Endothelial cell of umbilical vein (primary cell): ENCODE measurements at regions not wholly inside any gene's neighbourhood (a gene's known extent, or its start where the extent isn't known, plus 50 kb on each side); places are given as distances from the start of the nearest gene placed in this dataset.
A peak's percentile ranks its signal among the peaks of the same experiment; 100 is the strongest.

Experiments
- BruUV-seq: library from RNA; stranded (reverse); fragments of 400-500 nt; replicated peaks from 2 replicates; lab custom pipeline; 2021; lab: Mats Ljungman, UMichigan
- CTCF ChIA-PET: fragments of 300-600, 350-600 bp; sonication (Branson Sonifier 250); formaldehyde crosslinking; loops from one replicate; lab custom pipeline; 2021; ENCODE audit warnings: antibody characterized with exemption, inconsistent platforms; lab: Charles Lee
- POLR2A ChIA-PET: fragments of 300-600, 350-600 bp; sonication (Branson Sonifier 250); formaldehyde crosslinking; loops from one replicate; lab custom pipeline; 2021; ENCODE audit warnings: antibody characterized with exemption, inconsistent platforms; lab: Charles Lee
- DNase-seq: peaks from one replicate; pipeline ENCODE4 v3.0.0-alpha.2; 2011; ENCODE audit warnings: low read depth, low spot score
- FAIRE-seq: peaks from 2 replicates; lab custom pipeline; 2011; peaks lifted over from hg19 to GRCh38; lab: Jason Lieb, UNC
- H2AFZ ChIP-seq: 2 replicates; pipeline ENCODE4 v1.6.0; 2012; ENCODE audit warnings: low read depth, low read length, control low read depth, inconsistent platforms
- H3K27ac ChIP-seq: 2 replicates; pipeline ENCODE4 v1.5.1; 2011; ENCODE audit warnings: low read depth, mild to moderate bottlenecking, control low read depth, low read length, moderate library complexity; ENCODE audit not compliant: insufficient read depth
- H3K27me3 ChIP-seq, 2 experiments: 2 replicates each; pipeline versions ENCODE4 v1.6.0 to v1.6.1; 2011; ENCODE audit warnings: low read length in 2 of 2, mixed read lengths in 1 of 2; ENCODE audit not compliant: control insufficient read depth in 2 of 2, insufficient read depth in 2 of 2
- H3K36me3 ChIP-seq, 2 experiments: 2 replicates in 1 of 2; 3 replicates in 1 of 2; pipeline ENCODE4 v1.5.1; 2011; ENCODE audit warnings: low read length in 2 of 2, mild to moderate bottlenecking in 1 of 2, moderate library complexity in 1 of 2; ENCODE audit not compliant: control insufficient read depth in 2 of 2, insufficient read depth in 2 of 2; ENCODE audit errors: extremely low read depth in 1 of 2
- H3K4me1 ChIP-seq: 3 replicates; pipeline ENCODE4 v1.5.1; 2011; ENCODE audit warnings: mild to moderate bottlenecking, low read length; ENCODE audit not compliant: control insufficient read depth, insufficient read depth; ENCODE audit errors: extremely low read depth
- H3K4me2 ChIP-seq: 2 replicates; pipeline ENCODE4 v1.6.1; 2011; ENCODE audit warnings: low read length, control low read depth, mixed read lengths; ENCODE audit not compliant: insufficient read depth
- H3K4me3 ChIP-seq, 3 experiments: fragments of 200-600 bp in 1 of 3; sonication (generic), shearing (Covaris generic) in 1 of 3; replicated peaks in 1 of 3; 2 replicates each; pipeline ENCODE4 v1.5.1; 2011 to 2016; ENCODE audit warnings: control low read depth in 3 of 3, low read length in 3 of 3, mild to moderate bottlenecking in 2 of 3, inconsistent platforms in 1 of 3, low read depth in 1 of 3, moderate library complexity in 1 of 3; ENCODE audit not compliant: insufficient read depth in 1 of 3
- H3K79me2 ChIP-seq: 2 replicates; pipeline ENCODE4 v1.6.0; 2012; ENCODE audit warnings: low read length, inconsistent platforms; ENCODE audit not compliant: control insufficient read depth, insufficient read depth
- H3K9ac ChIP-seq: replicated peaks from 2 replicates; pipeline ENCODE3; 2011; ENCODE audit warnings: low read length, control low read depth; ENCODE audit not compliant: insufficient read depth; ENCODE audit errors: extremely low read depth
- H3K9me1 ChIP-seq: replicated peaks from 3 replicates; pipeline ENCODE4 v1.6.0; 2011; ENCODE audit warnings: mild to moderate bottlenecking, low read length; ENCODE audit not compliant: control insufficient read depth, insufficient read depth; ENCODE audit errors: extremely low read depth
- H3K9me3 ChIP-seq: replicated peaks from 2 replicates; pipeline ENCODE4 v1.5.1; 2012; ENCODE audit warnings: low read length, inconsistent platforms; ENCODE audit not compliant: control insufficient read depth, insufficient read depth
- H4K20me1 ChIP-seq: replicated peaks from 2 replicates; pipeline ENCODE3; 2011; ENCODE audit warnings: mild to moderate bottlenecking, low read length; ENCODE audit not compliant: control insufficient read depth, insufficient read depth; ENCODE audit errors: extremely low read depth
- EZH2 ChIP-seq: IDR thresholded peaks from 2 replicates; pipeline ENCODE4 v1.6.1; 2012; ENCODE audit warnings: borderline replicate concordance, low read depth, mild to moderate bottlenecking, moderate library complexity, low read length, inconsistent platforms; ENCODE audit not compliant: severe bottlenecking
- FOS ChIP-seq: IDR thresholded peaks from 2 replicates; pipeline ENCODE4 v1.6.1; 2011; ENCODE audit warnings: mild to moderate bottlenecking, low read length, moderate library complexity, borderline replicate concordance; ENCODE audit not compliant: insufficient read depth
- GATA2 ChIP-seq: IDR thresholded peaks from 2 replicates; pipeline ENCODE4 v1.7.0; 2011; ENCODE audit warnings: low read depth, mild to moderate bottlenecking, moderate library complexity, mixed read lengths, low read length; ENCODE audit not compliant: insufficient read length, insufficient read depth
- JUN ChIP-seq: IDR thresholded peaks from 2 replicates; pipeline ENCODE4 v1.6.1; 2011; ENCODE audit warnings: borderline replicate concordance, low read depth; ENCODE audit not compliant: insufficient read length, insufficient read depth
- MYC ChIP-seq: IDR thresholded peaks from one replicate; pipeline ENCODE4 v1.6.1; 2011; ENCODE audit warnings: mild to moderate bottlenecking, low read depth, low read length
- POLR2A ChIP-seq: IDR thresholded peaks from 2 replicates; pipeline ENCODE4 v1.6.1; 2012; ENCODE audit warnings: low read depth, mild to moderate bottlenecking, control low read depth, low read length
- POLR2AphosphoS5 ChIP-seq: IDR thresholded peaks from 2 replicates; pipeline ENCODE4 v1.6.1; 2012; ENCODE audit warnings: low read depth, mild to moderate bottlenecking, control low read depth, low read length, moderate library complexity; ENCODE audit not compliant: insufficient read depth
- dilution Hi-C: fragments of 300-500 bp; cut with MboI; formaldehyde crosslinking; loops from one replicate; pipeline ENCODE4 v1.15.0; 2019; ENCODE audit warnings: low sequenced_read_pairs; ENCODE audit not compliant: extremely low pct_ligation_motif_present
- intact Hi-C: fragments of 100-400 bp; cut with micrococcal nuclease; formaldehyde crosslinking; loops from one replicate; pipeline ENCODE4 v1.10.0; 2022
- TF ChIP-seq, protein P1 (sequence below), 2 donors: IDR thresholded peaks; 1 replicate in 1 of 2; 2 replicates in 1 of 2; pipeline ENCODE4 v1.5.1; 2011; ENCODE audit warnings: low read length in 2 of 2, mild to moderate bottlenecking in 2 of 2, moderate library complexity in 2 of 2, control low read depth in 1 of 2, inconsistent platforms in 1 of 2, low read depth in 1 of 2; ENCODE audit not compliant: insufficient read depth in 1 of 2; ENCODE audit errors: extremely low read depth in 1 of 2
- TF ChIP-seq, protein P2 (sequence below): IDR thresholded peaks from 2 replicates; pipeline ENCODE4 v1.6.1; 2011; ENCODE audit not compliant: insufficient read depth, insufficient read length

DNA sequence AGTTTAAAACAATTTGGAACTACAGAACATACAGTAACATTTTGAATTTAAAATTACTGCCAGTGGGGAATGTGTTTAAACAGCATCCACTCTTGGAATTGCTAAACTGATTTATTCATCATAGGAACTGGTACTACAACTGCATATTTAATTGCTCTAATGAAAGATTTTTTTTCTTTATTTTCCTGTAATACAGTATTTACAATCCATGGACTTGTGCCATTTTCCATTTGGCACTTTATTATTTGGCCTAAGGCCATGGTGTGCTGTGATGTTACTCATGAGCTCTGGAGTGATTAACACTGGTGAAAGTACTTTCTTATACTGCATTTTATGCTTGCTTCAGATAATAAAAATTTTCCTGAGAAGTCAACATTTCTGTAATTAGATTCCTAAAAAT is 69.7 kb upstream of the NUDT6 start:
- H4K20me1 ChIP-seq = no peaks in the 10 kb centered on the region
- no peaks in the 10 kb centered on the region for H3K79me2 ChIP-seq
- CTCF ChIA-PET = no interaction called here
- no peak overlapping the region for H2AFZ ChIP-seq
- H3K36me3 ChIP-seq = no peaks in the 10 kb centered on the region
- H3K9me3 ChIP-seq = no peaks in the 10 kb centered on the region
- dilution Hi-C loops (no loop called here), intact Hi-C loops (no loop called here)
- BruUV-seq = no TSS peak
- no peaks in the 10 kb centered on the region for H3K9me1 ChIP-seq
- H3K27me3 ChIP-seq = no peaks in the 10 kb centered on the region
- no peak overlapping the region for H3K27ac ChIP-seq
- no peak overlapping the region for H3K4me2 ChIP-seq
- no peak overlapping the region for H3K9ac ChIP-seq
- no peak overlapping the region for H3K4me3 ChIP-seq
- TF ChIP-seq GATA2 = no peak
- no peak for TF ChIP-seq EZH2
- TF ChIP-seq MYC = no peak
- TF ChIP-seq, protein P1, sequence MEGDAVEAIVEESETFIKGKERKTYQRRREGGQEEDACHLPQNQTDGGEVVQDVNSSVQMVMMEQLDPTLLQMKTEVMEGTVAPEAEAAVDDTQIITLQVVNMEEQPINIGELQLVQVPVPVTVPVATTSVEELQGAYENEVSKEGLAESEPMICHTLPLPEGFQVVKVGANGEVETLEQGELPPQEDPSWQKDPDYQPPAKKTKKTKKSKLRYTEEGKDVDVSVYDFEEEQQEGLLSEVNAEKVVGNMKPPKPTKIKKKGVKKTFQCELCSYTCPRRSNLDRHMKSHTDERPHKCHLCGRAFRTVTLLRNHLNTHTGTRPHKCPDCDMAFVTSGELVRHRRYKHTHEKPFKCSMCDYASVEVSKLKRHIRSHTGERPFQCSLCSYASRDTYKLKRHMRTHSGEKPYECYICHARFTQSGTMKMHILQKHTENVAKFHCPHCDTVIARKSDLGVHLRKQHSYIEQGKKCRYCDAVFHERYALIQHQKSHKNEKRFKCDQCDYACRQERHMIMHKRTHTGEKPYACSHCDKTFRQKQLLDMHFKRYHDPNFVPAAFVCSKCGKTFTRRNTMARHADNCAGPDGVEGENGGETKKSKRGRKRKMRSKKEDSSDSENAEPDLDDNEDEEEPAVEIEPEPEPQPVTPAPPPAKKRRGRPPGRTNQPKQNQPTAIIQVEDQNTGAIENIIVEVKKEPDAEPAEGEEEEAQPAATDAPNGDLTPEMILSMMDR (IDR thresholded peaks at IDR 0.05; ENCODE audit: extremely low read depth in 1 of 2, insufficient read depth in 1 of 2, low read depth in 1 of 2, low read length in 2 of 2) = no peak
- TF ChIP-seq, protein P2, sequence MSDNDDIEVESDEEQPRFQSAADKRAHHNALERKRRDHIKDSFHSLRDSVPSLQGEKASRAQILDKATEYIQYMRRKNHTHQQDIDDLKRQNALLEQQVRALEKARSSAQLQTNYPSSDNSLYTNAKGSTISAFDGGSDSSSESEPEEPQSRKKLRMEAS = no peak
- no peak for TF ChIP-seq POLR2AphosphoS5
- no peak for TF ChIP-seq POLR2A
- TF ChIP-seq JUN = no peak
- TF ChIP-seq FOS = no peak
- peak; percentile 85 for DNase-seq
- peak; percentile 62 for FAIRE-seq
- POLR2A ChIA-PET = no interaction called here
- H3K4me1 ChIP-seq = no peaks in the 10 kb centered on the region
